RWPE2 (cell line): ENCODE measurements at regions not wholly inside any gene's neighbourhood (a gene's known extent, or its start where the extent isn't known, plus 50 kb on each side); places are given as distances from the start of the nearest gene placed in this dataset.
A peak's percentile ranks its signal among the peaks of the same experiment; 100 is the strongest.
"Not testable (repeated sequence)": the region's sequence is repeated elsewhere in the genome, so short reads cannot be mapped to it uniquely, and the experiment has no call there.

Source experiments
- ATAC-seq: fragments of 200-7000 bp; cut with Tn5 transposase; 3 replicates; pipeline ENCODE4 v1.9.1; 2021; ENCODE audit warnings: low read depth
- DNase-seq: peaks from one replicate; pipeline ENCODE4 v3.0.0-alpha.2; 2020; ENCODE audit warnings: low spot score
- H3K27ac ChIP-seq: fragments of 450-650 bp; 2 replicates; pipeline ENCODE4 v1.5.1; 2017; ENCODE audit warnings: mild to moderate bottlenecking; ENCODE audit not compliant: poor library complexity, severe bottlenecking
- H3K27me3 ChIP-seq: fragments of 250-450 bp; sonication (Bioruptor Pico); 2 replicates; pipeline ENCODE4 v1.5.1; 2021; ENCODE audit warnings: mild to moderate bottlenecking, moderate library complexity; ENCODE audit not compliant: insufficient read depth, poor library complexity, severe bottlenecking
- H3K36me3 ChIP-seq: fragments of 250-450 bp; sonication (Bioruptor Pico); 2 replicates; pipeline ENCODE4 v1.5.1; 2020; ENCODE audit warnings: low read depth, mild to moderate bottlenecking, moderate library complexity
- H3K4me1 ChIP-seq: fragments of 250-450 bp; sonication (Bioruptor Pico); 2 replicates; pipeline ENCODE4 v1.5.1; 2021; ENCODE audit warnings: mild to moderate bottlenecking, moderate library complexity; ENCODE audit not compliant: insufficient read depth, poor library complexity, severe bottlenecking
- H3K4me3 ChIP-seq: fragments of 250-450 bp; sonication (Bioruptor Pico); 2 replicates; pipeline ENCODE4 v1.5.1; 2021; ENCODE audit warnings: mild to moderate bottlenecking, moderate library complexity; ENCODE audit not compliant: severe bottlenecking
- H3K9me3 ChIP-seq: fragments of 250-450 bp; sonication (Bioruptor Pico); 2 replicates; pipeline ENCODE4 v1.5.1; 2021; ENCODE audit warnings: mild to moderate bottlenecking, moderate library complexity; ENCODE audit not compliant: severe bottlenecking
- TF ChIP-seq, protein P1 (sequence below): fragments of 450-650 bp; IDR thresholded peaks from one replicate; pipeline ENCODE4 v1.5.1; 2017; ENCODE audit warnings: mild to moderate bottlenecking, moderate library complexity; ENCODE audit not compliant: poor library complexity, severe bottlenecking

DNA sequence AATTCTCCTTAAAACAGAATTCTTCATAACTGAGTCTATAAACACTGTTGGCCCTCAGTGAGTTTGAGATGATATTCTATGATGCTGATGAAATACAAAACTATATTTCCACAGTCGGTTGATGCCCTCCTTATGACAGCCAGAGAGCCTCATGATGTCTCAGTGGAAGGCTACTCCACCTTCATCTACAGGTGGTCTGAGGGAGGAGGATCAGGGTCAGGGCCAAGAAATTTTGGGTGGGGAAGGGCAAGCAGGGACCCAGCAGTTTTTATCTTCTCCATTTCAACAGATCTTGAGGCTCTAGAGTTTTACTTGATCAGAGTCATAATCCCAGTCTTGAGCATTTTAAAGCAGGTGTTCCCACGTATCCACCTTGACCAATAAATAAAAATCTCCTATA is 90.8 kb downstream of the CCDC71L start:
- Histone ChIP-seq H3K4me1 (peaks cover 16% of the 10 kb centered on the region), H3K9me3 (no peaks in the 10 kb centered on the region), H3K36me3 (no peaks in the 10 kb centered on the region), H3K27me3 (no peaks in the 10 kb centered on the region), H3K27ac (no peak overlapping the region), H3K4me3 (no peak overlapping the region)
- DNase-seq (no peak), ATAC-seq (no peak)
- TF ChIP-seq, protein P1, sequence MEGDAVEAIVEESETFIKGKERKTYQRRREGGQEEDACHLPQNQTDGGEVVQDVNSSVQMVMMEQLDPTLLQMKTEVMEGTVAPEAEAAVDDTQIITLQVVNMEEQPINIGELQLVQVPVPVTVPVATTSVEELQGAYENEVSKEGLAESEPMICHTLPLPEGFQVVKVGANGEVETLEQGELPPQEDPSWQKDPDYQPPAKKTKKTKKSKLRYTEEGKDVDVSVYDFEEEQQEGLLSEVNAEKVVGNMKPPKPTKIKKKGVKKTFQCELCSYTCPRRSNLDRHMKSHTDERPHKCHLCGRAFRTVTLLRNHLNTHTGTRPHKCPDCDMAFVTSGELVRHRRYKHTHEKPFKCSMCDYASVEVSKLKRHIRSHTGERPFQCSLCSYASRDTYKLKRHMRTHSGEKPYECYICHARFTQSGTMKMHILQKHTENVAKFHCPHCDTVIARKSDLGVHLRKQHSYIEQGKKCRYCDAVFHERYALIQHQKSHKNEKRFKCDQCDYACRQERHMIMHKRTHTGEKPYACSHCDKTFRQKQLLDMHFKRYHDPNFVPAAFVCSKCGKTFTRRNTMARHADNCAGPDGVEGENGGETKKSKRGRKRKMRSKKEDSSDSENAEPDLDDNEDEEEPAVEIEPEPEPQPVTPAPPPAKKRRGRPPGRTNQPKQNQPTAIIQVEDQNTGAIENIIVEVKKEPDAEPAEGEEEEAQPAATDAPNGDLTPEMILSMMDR: no peak

- Histone ChIP-seq H3K9me3 (no peaks in the 10 kb centered on the region), H3K4me1 (peaks cover 16% of the 10 kb centered on the region)
- TF ChIP-seq, protein P1: no peak
Observed at GRCh38 chr7:106569500-106569929, 91.4 kb downstream of the CCDC71L start.

DNA sequence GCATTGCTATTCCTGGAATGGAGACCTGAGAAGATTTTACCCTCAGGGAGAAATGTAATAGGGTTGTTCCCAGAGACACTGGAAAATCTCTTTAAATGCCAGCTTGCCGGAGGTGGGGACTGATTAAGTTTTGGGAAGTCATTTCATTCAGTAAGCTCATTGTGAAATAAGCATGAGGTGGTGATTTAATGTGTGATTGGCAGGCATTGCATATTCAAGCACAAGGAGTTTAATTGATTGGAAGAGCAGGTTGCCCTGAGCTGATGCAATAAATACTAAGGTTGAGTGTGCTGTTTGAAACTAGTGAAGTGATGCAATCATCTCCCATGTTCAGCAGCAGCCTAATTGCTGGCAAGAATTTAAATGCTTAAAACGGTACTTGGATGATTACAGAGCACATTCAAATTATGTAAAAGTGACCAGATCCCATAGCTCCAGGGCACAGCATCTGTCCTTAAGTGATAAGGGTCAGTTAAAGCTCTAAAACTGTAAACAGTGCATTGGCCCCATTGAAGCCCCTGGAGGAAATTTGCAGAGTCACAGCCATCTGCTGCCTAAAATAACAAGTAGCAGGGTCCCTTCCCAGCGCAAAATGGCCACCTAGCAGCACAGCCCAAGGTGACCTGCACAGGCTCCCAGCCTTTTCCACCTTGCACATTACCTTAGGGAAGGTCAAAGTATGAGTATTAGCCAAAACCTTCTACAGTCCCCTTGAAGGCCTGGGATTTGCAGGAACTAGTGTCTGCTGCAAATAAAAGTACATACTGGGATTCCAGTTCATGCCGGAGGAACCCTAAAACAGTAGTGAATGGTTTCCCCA is 92.1 kb downstream of the CCDC71L start:
- no peaks in the 10 kb centered on the region for H3K27me3 ChIP-seq
- H3K9me3 ChIP-seq: no peaks in the 10 kb centered on the region
- H3K27ac ChIP-seq: peak overlapping the region; percentile 50
- DNase-seq: no peak
- no peaks in the 10 kb centered on the region for H3K36me3 ChIP-seq
- H3K4me3 ChIP-seq: no peak overlapping the region
- H3K4me1 ChIP-seq: peaks cover 16% of the 10 kb centered on the region
- peak; percentile 68 for ATAC-seq
- TF ChIP-seq, protein P1: no peak

More at GRCh38 chr7:106569500-106569929, 91.4 kb downstream of the CCDC71L start:
- ATAC-seq (no peak), DNase-seq (no peak)
- peak overlapping the region; percentile 50 for H3K27ac ChIP-seq
- no peaks in the 10 kb centered on the region for H3K27me3 ChIP-seq
- H3K4me3 ChIP-seq: no peak overlapping the region
- H3K36me3 ChIP-seq: no peaks in the 10 kb centered on the region

GRCh38 chr7:106568002-106568679 is 92.8 kb downstream of the CCDC71L start:
- Histone ChIP-seq H3K27ac (peak overlapping the region; percentile 50), H3K36me3 (no peaks in the 10 kb centered on the region), H3K27me3 (no peaks in the 10 kb centered on the region), H3K9me3 (no peaks in the 10 kb centered on the region), H3K4me1 (peaks cover 16% of the 10 kb centered on the region), H3K4me3 (no peak overlapping the region)
- no peak for DNase-seq
- no peak for ATAC-seq
- TF ChIP-seq, protein P1: no peak

DNA sequence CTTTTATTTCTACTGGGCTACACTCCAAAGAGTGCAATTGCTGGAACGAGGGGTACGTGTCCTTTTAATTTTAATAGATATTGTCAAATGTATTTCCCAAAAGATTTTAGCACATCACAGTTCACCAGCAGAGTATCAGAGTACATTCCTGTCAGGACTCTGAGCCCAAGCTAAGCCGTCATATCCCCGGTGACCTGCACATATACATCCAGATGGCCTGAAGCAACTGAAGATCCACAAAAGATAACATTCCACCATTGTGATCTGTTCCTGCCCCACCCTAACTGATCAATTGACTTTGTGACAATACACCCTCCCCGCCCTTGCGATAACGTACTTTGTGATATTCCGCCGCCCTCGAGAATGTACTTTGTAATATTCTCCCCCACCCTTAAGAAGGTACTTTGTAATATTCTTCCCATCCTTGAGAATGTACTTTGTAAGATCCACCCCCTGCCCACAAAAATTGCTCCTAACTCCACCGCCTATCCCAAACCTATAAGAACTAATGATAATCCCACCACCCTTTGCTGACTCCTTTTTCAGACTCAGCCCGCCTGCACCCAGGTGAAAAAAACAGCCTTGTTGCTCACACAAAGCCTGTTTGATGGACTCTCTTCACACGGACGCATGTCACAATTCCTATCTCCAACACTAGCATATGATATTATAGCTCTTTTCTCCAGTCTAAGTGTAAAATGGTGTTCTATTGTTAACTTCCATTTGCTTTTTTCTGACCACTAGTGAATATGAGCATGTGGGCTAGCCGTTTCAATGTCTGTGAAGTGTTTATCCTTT is 93.6 kb downstream of the CCDC71L start:
- H3K27ac ChIP-seq: not testable (repeated sequence)

More for the DNA sequence above, 93.6 kb downstream of the CCDC71L start:
- not testable (repeated sequence) for H3K9me3 ChIP-seq, ATAC-seq, H3K27me3 ChIP-seq, DNase-seq, H3K4me3 ChIP-seq, H3K36me3 ChIP-seq
- peaks cover 16% of the 10 kb centered on the region for H3K4me1 ChIP-seq
